Esophagus muscularis mucosa (tissue), 4 donors: ENCODE measurements at regions not wholly inside any gene's neighbourhood (a gene's known extent, or its start where the extent isn't known, plus 50 kb on each side); places are given as distances from the start of the nearest gene placed in this dataset.

ENCODE experiments used
- DNase-seq: peaks from one replicate; pipeline ENCODE4 v3.0.0-alpha.2; 2017; ENCODE audit errors: extremely low spot score
- H3K27ac ChIP-seq, 4 donors: fragments of 200-600 bp; sonication (generic); replicated peaks in 1 of 4; 1 replicate in 3 of 4; 2 replicates in 1 of 4; pipeline ENCODE4 v1.5.1; 2016 to 2019; ENCODE audit warnings: mild to moderate bottlenecking in 1 of 4
- H3K27me3 ChIP-seq, 4 donors: fragments of 200-600 bp; sonication (generic); one replicate each; pipeline versions ENCODE4 v1.5.1 to v1.6.0; 2016 to 2019
- H3K36me3 ChIP-seq, 4 donors: fragments of 200-600 bp; sonication (generic); one replicate each; pipeline ENCODE4 v1.5.1; 2016 to 2019
- H3K4me1 ChIP-seq, 4 donors: fragments of 200-600 bp; sonication (generic); one replicate each; pipeline ENCODE4 v1.5.1; 2016 to 2019
- H3K4me3 ChIP-seq, 4 donors: fragments of 200-600 bp; sonication (generic); 1 replicate in 2 of 4; 2 replicates in 2 of 4; pipeline ENCODE4 v1.5.1; 2016 to 2019; ENCODE audit warnings: mild to moderate bottlenecking in 4 of 4, moderate library complexity in 1 of 4
- H3K9me3 ChIP-seq, 4 donors: fragments of 200-600 bp; sonication (generic); 1 replicate in 3 of 4; 2 replicates in 1 of 4; pipeline ENCODE4 v1.5.1; 2016 to 2019
- CTCF ChIP-seq, 3 experiments: fragments of 200-600 bp in 2 of 3; fragments of 450-650 bp in 1 of 3; sonication (generic) in 2 of 3; IDR thresholded peaks; one replicate each; pipeline ENCODE4 v1.5.1; 2017 to 2019; ENCODE audit warnings: antibody characterized with exemption in 3 of 3, mild to moderate bottlenecking in 2 of 3, moderate library complexity in 1 of 3
- EP300 ChIP-seq: sonication (generic); formaldehyde crosslinking; IDR thresholded peaks from one replicate; pipeline ENCODE4 v1.6.1; 2017; ENCODE audit warnings: antibody characterized with exemption
- POLR2A ChIP-seq: fragments of 450-650 bp; IDR thresholded peaks from one replicate; pipeline ENCODE4 v1.6.1; 2017; ENCODE audit warnings: antibody characterized with exemption, moderate library complexity, mild to moderate bottlenecking, low read depth
- POLR2AphosphoS5 ChIP-seq, 2 donors: sonication (generic); formaldehyde crosslinking; IDR thresholded peaks; one replicate each; pipeline ENCODE4 v1.6.1; 2017; ENCODE audit warnings: antibody characterized with exemption in 2 of 2
- WGBS: methylation state at CpG from one replicate; pipeline ENCODE4 v1.1.5; 2018; 5-methylcytosine and 5-hydroxymethylcytosine counted together
- intact Hi-C: fragments of 100-400 bp; cut with DNase I; formaldehyde crosslinking; loops from one replicate; pipeline ENCODE4 v1.15.1; 2023

- H3K36me3 ChIP-seq: no peaks in the 10 kb centered on the region
- peaks cover 0 to 34% (median 0%) of the 10 kb centered on the region in 4 donors for H3K27me3 ChIP-seq
- H3K4me3 ChIP-seq: no peak overlapping the region
- 76% methylated on average over 6 of the region's 6 CpGs for WGBS
- intact Hi-C loops: no loop called here
- no peak overlapping the region for H3K27ac ChIP-seq
- H3K4me1 ChIP-seq: no peaks in the 10 kb centered on the region
- peak; percentile 42 for DNase-seq
- peaks cover 0 to 10% (median 0%) of the 10 kb centered on the region in 4 donors for H3K9me3 ChIP-seq
- no peak for TF ChIP-seq EP300
- no peak for TF ChIP-seq POLR2AphosphoS5 (IDR thresholded peaks at IDR 0.05)
- no peak for TF ChIP-seq CTCF (IDR thresholded peaks at IDR 0.05)
- TF ChIP-seq POLR2A: no peak
Observed at GRCh38 chr5:2607598-2607997, 143.9 kb downstream of the IRX2 start.

DNA sequence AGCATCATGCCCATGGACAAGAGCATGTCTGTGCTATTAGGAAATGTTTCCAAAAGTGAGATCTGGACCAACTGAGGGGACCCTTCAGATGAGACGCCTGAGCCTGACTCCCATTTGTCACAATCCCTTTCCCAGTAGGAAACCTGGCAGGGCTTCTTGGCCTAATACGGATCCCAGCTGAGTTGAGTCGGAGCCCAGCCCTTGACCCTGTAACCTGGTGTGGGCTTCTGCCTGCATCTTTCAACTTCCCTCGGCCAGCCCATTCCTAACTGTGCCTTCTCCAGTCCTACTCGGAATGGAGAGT is 148.3 kb downstream of the IRX2 start:
- Histone ChIP-seq H3K9me3 (no peaks in the 10 kb centered on the region), H3K4me1 (no peaks in the 10 kb centered on the region), H3K4me3 (no peak overlapping the region), H3K36me3 (no peaks in the 10 kb centered on the region), H3K27ac (no peak overlapping the region), H3K27me3 (peaks cover 0 to 23% (median 0%) of the 10 kb centered on the region in 4 donors)
- WGBS: 40% methylated on average over 5 of the region's 5 CpGs
- intact Hi-C loops: no loop called here
- peak; percentile 81 for DNase-seq
- no peak for TF ChIP-seq POLR2A
- TF ChIP-seq EP300: no peak
- TF ChIP-seq CTCF (IDR thresholded peaks at IDR 0.05): no peak
- no peak for TF ChIP-seq POLR2AphosphoS5 (IDR thresholded peaks at IDR 0.05)

DNA sequence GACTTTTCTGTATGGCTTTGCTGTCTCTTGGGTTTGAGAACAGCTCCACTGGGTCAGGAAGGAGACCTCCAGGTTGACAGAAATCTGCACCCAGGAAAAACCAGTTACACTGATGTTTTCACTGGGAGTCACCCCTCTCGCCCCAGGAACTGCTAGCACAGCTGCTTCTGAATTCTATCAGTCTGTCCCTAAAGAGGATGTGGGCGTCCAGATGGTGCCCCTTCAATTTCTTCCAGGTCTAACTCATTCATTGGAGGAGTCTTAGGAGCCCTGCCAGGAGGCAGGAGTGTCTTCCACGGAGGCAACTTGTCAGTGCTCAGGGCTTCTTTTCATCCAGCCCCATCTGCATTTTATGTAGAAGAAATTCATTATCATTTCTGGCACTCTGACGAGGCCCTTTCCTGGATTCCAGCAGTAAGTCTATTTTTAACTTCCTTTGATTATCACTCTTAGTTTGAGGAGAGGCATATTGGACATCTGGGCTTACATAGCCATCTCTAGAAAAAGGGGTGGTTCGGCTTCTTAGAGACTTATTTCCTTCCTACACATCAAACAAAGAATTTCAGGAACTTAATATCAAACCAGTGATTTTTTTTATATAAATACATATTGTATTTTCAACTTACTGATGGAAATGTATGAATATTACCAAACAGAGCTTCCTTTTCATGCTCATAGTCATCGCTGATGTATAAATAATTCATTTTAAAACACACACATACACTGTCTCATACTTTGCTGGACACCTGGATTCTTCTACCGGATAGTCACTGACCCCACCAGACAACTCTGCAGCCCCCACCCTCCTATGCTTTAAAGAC is 148.8 kb downstream of the IRX2 start:
- 26% methylated on average over 7 of the region's 7 CpGs for WGBS
- Histone ChIP-seq H3K4me1 (no peaks in the 10 kb centered on the region), H3K4me3 (no peak overlapping the region), H3K27ac (no peak overlapping the region), H3K9me3 (no peaks in the 10 kb centered on the region), H3K27me3 (peaks cover 0 to 22% (median 0%) of the 10 kb centered on the region in 4 donors), H3K36me3 (no peaks in the 10 kb centered on the region)
- intact Hi-C loops: no loop called here
- TF ChIP-seq POLR2AphosphoS5 (IDR thresholded peaks at IDR 0.05) (no peak), CTCF (IDR thresholded peaks at IDR 0.05) (no peak), EP300 (no peak), POLR2A (no peak)
- peak; percentile 66 for DNase-seq

GRCh38 chr5:2598503-2598902 is 153.0 kb downstream of the IRX2 start:
- Histone ChIP-seq H3K36me3 (no peaks in the 10 kb centered on the region), H3K27me3 (peaks cover 0 to 11% (median 0%) of the 10 kb centered on the region in 4 donors), H3K4me3 (no peak overlapping the region), H3K27ac (no peak overlapping the region), H3K9me3 (peaks cover 0 to 5% (median 0%) of the 10 kb centered on the region in 4 donors), H3K4me1 (no peaks in the 10 kb centered on the region)
- WGBS: 87% methylated on average over 1 of the region's 1 CpG
- intact Hi-C loops: no loop called here
- DNase-seq: peak; percentile 5
- TF ChIP-seq POLR2A (no peak), POLR2AphosphoS5 (IDR thresholded peaks at IDR 0.05) (no peak), CTCF (IDR thresholded peaks at IDR 0.05) (no peak), EP300 (no peak)
